HCT116 (cell line): ENCODE measurements at regions not wholly inside any gene's neighbourhood (a gene's known extent, or its start where the extent isn't known, plus 50 kb on each side); places are given as distances from the start of the nearest gene placed in this dataset.

Experiments used
- CEBPB ChIP-seq: IDR thresholded peaks from 2 replicates; pipeline ENCODE4 v1.6.1; 2012; ENCODE audit warnings: low read depth
- EZH2 ChIP-seq: fragments of 200-600 bp; sonication (generic); IDR thresholded peaks from 2 replicates; pipeline ENCODE4 v1.6.1; 2017; ENCODE audit warnings: antibody characterized with exemption, mixed run types
- FOSL1 ChIP-seq: IDR thresholded peaks from 2 replicates; pipeline ENCODE4 v1.6.1; 2012; ENCODE audit warnings: low read depth
- MAX ChIP-seq: IDR thresholded peaks from 2 replicates; pipeline ENCODE4 v1.6.1; 2012
- POLR2A ChIP-seq: IDR thresholded peaks from 2 replicates; pipeline ENCODE4 v1.7.0; 2011; ENCODE audit warnings: borderline replicate concordance; ENCODE audit not compliant: insufficient read depth, insufficient read length; ENCODE audit errors: extremely low read depth
- SIN3A ChIP-seq: IDR thresholded peaks from 2 replicates; pipeline ENCODE4 v1.6.1; 2012; ENCODE audit warnings: low read depth
- SP1 ChIP-seq: IDR thresholded peaks from 2 replicates; pipeline ENCODE4 v1.6.1; 2012; ENCODE audit warnings: low read depth
- TCF7L2 ChIP-seq: IDR thresholded peaks from 2 replicates; pipeline ENCODE4 v1.7.0; 2011; ENCODE audit warnings: borderline replicate concordance, inconsistent platforms; ENCODE audit not compliant: insufficient read depth, insufficient read length; ENCODE audit errors: extremely low read depth
- TF ChIP-seq, protein P1 (sequence below), 3 experiments: fragments of 200-600 bp in 1 of 3; sonication (generic) in 1 of 3; IDR thresholded peaks in 2 of 3; conservative IDR thresholded peaks in 1 of 3; 2 replicates each; pipeline ENCODE4 v1.5.1; 2012 to 2017; ENCODE audit warnings: low read depth in 2 of 3, low read length in 2 of 3, antibody characterized with exemption in 1 of 3, borderline replicate concordance in 1 of 3, control low read depth in 1 of 3, mild to moderate bottlenecking in 1 of 3, mixed read lengths in 1 of 3, mixed run types in 1 of 3, moderate library complexity in 1 of 3; ENCODE audit not compliant: insufficient read depth in 1 of 3
- TF ChIP-seq, protein P2 (sequence below): IDR thresholded peaks from 2 replicates; pipeline ENCODE4 v1.6.1; 2012; ENCODE audit warnings: low read depth

DNA sequence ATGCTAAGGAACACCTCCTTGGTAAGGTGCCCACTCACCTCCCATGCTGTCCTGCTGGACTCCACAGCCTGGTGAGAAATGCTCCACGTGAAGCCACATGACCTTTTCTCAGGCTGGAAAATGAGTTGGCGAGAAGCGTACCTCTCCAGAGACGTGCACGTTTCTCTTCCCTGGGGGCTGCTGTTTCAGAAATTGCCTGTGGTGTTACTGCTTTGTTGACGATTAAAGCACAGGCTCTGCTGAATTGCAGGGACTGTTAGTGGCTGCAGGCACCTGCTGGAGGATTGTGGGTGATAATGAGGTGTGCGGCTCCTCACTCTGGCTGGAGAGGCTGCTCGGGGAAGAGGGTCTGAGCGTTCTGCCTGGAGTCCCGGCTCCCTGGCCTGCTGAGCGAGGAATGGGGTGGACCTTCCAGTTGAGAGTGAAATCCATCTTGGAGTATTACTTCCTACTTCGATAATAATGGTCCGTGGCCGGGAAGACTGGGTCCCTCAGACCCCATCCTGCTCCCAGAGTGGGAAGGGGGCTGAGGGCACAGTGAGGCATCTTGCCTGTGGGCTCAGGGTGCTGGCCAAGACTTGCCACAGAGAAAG lies 199.3 kb upstream of the HDAC4 start:
- no peak for TF ChIP-seq POLR2A
- TF ChIP-seq, protein P1, sequence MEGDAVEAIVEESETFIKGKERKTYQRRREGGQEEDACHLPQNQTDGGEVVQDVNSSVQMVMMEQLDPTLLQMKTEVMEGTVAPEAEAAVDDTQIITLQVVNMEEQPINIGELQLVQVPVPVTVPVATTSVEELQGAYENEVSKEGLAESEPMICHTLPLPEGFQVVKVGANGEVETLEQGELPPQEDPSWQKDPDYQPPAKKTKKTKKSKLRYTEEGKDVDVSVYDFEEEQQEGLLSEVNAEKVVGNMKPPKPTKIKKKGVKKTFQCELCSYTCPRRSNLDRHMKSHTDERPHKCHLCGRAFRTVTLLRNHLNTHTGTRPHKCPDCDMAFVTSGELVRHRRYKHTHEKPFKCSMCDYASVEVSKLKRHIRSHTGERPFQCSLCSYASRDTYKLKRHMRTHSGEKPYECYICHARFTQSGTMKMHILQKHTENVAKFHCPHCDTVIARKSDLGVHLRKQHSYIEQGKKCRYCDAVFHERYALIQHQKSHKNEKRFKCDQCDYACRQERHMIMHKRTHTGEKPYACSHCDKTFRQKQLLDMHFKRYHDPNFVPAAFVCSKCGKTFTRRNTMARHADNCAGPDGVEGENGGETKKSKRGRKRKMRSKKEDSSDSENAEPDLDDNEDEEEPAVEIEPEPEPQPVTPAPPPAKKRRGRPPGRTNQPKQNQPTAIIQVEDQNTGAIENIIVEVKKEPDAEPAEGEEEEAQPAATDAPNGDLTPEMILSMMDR (IDR thresholded peaks at IDR 0.05 in 2 of 3, conservative IDR thresholded peaks at IDR 0.05 in 1 of 3; ENCODE audit: borderline replicate concordance in 1 of 3, insufficient read depth in 1 of 3, low read depth in 2 of 3, low read length in 2 of 3), result no peak
- TF ChIP-seq FOSL1, result no peak
- no peak for TF ChIP-seq CEBPB
- TF ChIP-seq EZH2, result no peak
- TF ChIP-seq, protein P2, sequence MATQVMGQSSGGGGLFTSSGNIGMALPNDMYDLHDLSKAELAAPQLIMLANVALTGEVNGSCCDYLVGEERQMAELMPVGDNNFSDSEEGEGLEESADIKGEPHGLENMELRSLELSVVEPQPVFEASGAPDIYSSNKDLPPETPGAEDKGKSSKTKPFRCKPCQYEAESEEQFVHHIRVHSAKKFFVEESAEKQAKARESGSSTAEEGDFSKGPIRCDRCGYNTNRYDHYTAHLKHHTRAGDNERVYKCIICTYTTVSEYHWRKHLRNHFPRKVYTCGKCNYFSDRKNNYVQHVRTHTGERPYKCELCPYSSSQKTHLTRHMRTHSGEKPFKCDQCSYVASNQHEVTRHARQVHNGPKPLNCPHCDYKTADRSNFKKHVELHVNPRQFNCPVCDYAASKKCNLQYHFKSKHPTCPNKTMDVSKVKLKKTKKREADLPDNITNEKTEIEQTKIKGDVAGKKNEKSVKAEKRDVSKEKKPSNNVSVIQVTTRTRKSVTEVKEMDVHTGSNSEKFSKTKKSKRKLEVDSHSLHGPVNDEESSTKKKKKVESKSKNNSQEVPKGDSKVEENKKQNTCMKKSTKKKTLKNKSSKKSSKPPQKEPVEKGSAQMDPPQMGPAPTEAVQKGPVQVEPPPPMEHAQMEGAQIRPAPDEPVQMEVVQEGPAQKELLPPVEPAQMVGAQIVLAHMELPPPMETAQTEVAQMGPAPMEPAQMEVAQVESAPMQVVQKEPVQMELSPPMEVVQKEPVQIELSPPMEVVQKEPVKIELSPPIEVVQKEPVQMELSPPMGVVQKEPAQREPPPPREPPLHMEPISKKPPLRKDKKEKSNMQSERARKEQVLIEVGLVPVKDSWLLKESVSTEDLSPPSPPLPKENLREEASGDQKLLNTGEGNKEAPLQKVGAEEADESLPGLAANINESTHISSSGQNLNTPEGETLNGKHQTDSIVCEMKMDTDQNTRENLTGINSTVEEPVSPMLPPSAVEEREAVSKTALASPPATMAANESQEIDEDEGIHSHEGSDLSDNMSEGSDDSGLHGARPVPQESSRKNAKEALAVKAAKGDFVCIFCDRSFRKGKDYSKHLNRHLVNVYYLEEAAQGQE, result no peak
- no peak for TF ChIP-seq SIN3A
- no peak for TF ChIP-seq TCF7L2
- TF ChIP-seq SP1, result no peak
- no peak for TF ChIP-seq MAX
